HS-5 (cell line): ENCODE measurements at regions not wholly inside any gene's neighbourhood (a gene's known extent, or its start where the extent isn't known, plus 50 kb on each side); places are given as distances from the start of the nearest gene placed in this dataset.

Experiments used
- DNase-seq: peaks from one replicate; pipeline ENCODE4 v3.0.0-alpha.2; 2012; ENCODE audit warnings: low read depth

DNA sequence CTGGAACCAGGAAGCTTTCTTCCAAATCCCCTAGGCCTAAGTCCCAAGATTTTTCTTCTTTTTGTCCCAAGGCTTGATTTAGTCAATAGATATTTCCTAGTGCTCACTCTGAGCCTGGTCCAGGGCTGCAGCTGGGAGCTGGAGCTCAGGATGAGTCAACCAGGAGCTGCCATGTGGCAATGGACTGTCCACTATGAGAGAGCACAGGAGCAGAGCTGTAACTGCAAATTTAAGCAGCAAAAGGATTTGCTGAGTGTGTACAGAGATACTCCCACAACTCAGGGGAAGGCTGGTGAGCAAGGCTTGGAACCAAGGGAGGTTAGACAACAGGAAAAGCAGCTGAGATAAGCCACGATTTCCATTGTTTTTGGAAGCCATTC lies 92.1 kb upstream of the CXCL12 start:
- DNase-seq = no peak

DNA sequence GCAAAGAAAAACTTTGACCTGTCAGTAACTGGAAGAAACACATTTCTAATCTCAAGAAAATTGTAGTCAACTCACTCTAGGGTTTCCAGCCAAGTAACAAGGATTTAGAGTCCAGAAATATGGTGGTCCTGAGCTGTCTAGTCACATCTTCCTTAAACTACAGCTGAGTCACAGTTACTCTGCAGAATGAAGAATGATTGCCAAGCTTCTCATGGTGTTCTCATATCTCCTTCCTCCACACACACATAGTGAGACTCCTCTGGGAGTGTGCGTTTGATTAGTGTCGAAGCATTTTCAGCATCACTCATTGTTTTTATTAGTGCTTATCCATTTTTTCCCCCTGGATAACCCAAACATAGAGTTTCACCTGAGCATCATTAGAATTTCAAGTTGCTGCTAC lies 93.1 kb upstream of the CXCL12 start:
- no peak for DNase-seq

DNA sequence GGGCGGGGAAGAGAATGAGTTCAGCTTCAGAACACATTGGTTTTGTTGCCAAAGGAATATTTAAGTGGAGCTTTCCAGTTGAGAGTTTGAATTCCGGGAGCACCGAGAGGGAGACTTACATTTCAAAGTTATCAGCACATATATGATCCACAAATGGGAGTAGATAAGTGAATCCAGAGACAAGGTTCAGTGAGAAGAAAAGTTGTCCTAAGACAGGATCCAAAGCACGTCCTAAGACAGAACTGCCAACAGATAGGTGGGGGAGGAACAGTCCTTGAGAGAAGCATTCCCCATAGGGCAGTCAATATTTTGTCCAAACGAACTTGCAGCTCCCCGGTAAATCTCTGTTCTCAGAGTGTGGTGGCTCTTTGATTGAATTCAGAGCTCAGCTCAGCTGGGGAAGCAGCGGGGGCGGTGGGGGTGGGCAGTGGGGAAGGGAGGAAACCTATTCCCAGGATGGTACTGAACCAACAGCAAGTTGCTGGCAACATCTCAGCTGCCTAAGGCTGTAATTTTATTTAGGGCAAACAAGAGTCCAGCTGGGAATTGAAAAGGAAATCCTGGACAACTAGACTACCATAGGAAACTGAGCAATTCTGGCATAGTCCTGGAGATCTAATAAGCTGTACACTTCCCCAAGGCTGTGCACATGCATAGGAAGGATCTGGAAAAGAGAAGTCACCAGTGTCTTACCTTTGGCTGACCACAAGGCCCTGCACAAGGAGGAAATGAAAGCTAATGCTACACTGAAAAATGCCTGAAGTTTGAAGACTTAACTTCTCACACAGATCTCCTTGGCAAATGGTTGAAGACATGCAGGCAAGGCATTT lies 94.2 kb upstream of the CXCL12 start:
- DNase-seq = no peak

DNA sequence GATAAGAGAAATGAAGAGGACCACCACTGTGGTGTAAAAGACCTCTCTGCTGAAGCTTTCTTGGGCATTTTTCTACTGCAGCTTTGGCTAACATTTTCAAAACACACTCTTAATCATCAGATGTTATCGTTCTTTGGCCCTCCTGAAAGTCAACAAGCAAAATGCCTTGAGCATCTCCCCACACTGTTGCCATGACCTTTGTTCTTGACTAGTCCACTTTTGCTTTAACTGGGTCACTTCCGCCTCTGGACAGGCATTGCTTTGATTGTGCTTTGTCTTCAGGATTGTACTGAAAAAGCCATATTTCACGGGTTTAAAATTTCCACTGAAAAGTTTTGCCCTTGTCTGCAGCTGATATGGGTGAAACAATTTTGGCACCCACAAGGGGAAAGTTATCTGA lies 107.8 kb upstream of the CXCL12 start:
- no peak for DNase-seq

DNA sequence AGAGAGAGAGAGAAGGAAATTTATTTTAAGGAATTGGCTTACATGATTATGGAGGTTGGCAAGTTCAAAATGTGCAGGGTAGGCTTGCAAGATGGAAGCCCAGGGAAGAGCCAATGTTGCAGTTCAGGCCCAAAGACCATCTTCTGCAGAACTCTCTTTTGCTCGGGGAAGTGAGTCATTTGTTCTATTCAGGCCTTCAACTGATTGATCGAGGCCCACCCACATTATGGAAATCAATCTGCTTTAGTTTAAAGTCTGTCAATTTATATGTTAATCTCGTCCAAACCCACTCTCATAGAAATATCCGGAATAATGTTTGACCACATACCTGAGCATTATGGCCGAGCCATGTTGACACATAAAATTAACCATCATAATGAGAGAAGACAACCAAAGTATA lies 113.3 kb upstream of the CXCL12 start:
- no peak for DNase-seq

DNA sequence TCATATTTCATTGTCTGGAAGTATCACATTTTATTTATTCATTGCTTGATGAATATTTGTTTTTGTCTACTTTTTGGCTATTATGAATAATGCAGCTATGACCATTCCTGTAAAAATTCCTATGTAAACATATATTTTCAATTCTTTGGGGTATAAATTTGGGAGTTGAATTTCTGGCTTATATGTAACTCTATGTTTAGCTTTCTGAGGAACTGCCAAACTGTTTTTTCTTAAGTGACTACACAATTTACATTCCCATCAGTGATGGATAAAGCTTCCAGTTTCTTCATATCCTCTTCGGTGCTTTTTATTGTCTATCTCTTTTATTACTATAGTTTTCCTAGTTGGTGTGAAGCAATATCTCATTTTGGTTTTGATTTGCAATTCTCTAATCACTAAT lies 115.6 kb upstream of the CXCL12 start:
- no peak for DNase-seq

DNA sequence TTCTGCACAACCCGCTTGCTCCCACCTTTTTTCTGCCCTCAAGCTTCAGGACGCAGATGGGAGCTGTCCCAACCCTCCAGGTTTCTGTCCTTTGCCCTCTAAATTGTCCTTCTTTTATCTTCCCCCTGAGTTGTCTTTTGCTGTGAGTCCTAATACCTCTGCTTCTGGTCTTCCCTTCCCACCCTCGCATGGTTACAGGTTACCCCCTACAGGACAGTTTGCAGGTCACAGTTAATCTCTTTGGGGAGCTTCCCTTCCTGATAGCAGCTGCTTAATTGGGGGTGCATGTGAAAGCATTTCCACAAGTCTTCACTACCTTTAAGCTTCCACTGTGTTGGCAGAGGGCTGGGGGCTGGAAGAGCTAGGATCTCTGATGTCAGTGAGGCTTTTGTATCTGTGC lies 121.5 kb upstream of the CXCL12 start:
- DNase-seq = no peak

DNA sequence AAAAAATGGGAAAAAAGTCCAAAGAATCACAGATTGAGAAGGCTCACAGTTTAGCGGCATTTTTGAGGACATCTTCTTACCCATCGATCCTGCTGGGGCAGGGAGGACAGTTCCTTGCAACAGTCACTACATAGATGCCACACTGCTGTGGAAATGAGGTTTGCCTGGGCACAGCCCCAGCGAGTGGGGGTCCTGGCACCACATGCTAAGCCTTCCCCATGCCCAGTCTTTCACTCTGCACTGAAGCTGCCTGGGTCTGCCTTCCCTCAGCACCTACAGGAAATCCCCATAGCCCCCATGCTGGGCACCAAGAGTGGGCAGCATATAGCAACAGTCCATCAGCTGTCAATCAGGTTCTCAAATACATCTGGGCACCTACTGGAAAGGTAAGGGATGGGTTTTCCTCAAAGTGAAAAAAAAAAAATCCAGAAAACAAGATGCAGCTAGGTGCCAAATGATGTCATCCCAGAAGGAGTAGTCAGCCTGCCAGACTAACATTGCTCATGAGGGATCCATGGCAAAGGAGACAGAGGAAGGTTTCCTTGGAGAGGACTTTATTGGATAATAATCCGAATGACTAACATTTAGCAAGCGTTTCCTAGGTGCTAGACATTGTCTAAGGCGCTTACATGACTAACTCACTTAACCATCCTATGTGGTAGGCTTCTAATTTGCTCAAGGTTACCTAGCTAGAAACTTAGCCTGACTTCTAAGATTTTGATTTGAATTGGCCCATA lies 125.7 kb upstream of the CXCL12 start:
- peak; percentile 34 for DNase-seq

DNA sequence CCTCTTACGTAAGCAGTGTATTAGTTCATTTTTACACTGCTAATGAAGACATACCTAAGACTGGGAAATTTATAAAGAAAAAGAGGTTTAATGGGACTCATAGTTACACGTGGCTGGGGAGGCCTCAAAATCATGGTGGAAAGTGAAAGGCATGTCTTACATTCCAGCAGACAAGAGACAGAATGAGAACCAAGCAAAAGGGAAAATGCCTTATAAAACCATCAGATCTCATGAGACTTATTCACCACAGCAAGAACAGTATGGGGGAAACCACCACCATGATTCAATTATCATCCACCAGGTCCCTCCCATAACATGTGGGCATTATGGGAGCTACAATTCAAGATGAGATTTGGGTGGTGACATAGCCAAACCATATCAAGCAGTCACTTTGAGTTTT lies 126.3 kb upstream of the CXCL12 start:
- no peak for DNase-seq

DNA sequence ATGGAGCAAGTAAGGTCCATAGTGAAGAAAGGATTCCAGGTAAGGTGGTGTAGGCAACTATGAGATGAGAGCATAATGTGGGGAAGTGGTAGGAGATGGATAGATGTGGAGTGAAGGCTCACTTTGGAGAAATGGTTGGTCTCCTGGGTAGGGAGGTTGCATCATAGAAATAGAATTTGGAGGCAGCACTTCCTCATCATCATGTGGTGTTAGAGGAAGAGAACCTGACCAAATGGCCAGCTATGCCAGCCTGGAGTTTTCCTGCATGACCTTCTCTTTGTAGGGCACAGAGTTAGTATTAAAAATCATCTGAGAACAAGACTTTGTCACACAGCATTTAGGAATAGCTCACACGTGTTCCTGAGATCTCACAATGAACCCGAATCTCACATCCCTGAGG lies 126.7 kb upstream of the CXCL12 start:
- no peak for DNase-seq

DNA sequence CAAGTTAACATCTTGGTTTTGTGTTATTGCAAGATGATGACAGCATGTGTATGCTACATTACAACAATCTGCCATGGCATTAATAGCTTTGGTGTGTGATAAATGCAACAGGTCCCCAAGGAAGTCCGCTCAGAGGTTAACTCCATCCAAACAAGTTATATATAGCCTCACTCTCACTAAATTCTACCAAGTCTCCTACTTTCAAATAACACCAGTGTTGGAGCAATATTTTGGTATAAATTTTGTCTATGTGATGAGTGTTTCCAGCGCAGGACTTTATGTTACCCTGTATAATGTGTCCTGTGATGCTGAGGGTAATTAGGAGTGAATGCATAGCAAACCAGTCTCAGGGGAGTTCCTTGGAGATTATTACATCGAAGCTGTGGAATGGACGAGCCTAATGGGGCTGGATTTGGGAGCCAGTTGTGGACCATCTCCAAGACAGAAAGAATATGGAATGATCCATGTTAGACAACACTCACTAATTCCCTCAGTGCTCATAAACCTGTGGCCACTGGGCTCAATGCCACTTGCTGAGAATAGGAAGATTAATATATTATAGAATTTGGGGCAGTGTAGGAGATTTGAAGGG lies 127.6 kb upstream of the CXCL12 start:
- no peak for DNase-seq

DNA sequence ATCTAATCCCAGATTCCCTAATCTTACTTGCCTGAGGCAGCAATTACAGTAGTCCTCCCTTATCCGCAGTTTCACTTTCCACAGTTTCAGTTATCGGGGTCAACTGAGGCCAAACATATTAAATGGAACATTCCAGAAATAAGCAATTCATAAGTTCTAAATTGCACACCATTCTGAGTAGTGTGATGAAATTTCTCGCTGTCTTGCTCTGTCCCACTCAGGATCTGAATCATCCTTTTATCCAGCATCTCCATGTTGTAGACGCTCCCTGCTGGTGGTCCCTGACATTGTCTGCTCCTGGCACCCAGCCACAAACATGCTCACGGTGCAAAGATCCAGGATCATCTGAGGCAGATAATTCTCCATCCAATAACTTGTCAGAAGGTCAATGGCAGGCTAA lies 128.7 kb upstream of the CXCL12 start:
- DNase-seq = no peak

DNA sequence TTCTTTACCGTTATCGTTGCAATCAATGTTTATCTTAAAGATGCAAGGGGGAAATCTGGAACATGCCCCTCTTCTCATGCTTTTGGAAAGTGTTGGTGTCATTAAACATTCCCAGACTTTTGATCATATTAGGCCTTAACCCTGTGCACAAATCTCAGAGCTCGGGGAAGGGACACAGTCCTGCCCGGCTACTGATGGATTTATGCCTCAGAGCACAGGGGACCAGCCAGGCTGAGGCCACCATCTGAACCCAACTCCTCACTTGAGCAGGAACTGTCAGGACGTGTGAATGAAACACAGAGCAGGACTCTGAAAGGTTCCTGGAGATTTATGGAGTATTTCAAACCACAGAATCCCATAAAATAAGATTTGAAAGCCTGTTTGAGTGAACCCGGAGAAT lies 132.0 kb upstream of the CXCL12 start:
- no peak for DNase-seq

DNA sequence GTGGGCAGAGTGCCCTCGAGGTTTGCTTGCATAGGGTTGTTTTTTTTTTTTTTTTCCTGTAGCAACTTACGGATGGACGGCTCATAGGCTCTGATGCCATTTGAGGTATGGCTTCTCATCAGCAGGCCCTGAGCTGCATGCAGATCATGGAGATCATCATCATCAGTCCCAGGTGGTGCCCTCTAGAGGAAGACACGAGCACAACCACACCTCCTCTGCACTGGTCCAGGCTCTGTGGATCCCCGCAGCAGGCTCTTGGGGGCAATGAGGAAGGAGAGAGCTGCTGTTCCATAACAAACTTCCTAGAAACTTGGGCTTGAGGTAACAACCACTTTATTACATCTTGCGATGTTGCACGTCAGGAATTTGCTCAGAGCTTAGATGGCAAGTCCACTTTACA lies 132.7 kb upstream of the CXCL12 start:
- no peak for DNase-seq

DNA sequence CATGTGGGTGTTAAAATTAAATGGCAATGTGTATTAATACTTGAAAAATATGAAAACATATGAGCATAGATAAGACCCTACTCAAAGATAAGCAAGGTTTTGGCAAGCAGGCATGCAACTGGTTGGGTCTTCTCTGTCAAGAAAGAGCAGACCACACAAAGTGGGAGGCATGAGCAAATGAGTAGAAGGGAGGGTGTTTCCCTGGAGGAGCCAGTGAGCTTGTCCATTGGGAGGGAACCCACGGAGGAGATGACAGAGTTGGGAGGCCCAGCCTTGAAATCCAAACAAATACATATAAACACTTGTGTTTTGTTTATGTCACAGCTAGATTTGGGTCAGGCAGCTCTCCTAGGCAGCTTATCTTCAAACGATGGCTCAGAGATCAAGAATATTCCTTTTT lies 134.5 kb upstream of the CXCL12 start:
- no peak for DNase-seq

DNA sequence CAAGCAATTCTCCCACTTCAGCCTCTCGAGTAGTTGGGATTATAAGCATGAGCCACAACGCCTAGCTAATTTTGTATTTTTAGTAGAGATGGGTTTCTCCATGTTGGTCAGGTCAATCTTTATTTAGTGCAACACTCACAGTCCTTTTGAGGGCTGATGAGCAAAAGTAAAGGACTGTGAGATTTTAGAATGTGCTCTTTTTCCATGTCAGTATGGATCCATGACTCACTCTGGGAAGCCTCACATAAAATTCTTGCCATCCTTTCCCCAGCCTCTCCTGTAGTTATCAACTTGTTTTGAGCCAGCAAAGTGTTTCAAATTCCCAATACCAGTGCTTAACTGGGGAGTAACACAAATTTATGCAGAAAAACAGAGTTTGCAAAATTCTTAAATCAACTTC lies 135.8 kb upstream of the CXCL12 start:
- no peak for DNase-seq

DNA sequence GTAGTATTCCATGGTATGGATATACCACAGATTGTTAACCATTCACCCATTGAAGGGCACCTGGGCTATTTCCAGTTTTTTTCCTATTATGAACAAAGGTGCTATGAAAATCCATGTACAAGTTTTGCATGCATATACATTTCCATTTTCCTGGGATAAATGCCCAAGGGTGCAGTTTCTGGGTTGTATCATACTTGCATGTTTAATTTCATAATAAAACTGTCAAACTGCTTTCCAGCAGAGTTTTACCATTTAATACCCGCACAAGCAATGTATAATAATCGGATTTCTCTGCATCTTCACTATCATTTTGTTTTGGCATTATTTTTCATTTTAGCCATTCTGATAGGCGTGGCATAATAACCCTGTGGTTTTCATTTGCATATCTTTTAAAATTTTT lies 154.3 kb upstream of the CXCL12 start:
- DNase-seq = no peak

DNA sequence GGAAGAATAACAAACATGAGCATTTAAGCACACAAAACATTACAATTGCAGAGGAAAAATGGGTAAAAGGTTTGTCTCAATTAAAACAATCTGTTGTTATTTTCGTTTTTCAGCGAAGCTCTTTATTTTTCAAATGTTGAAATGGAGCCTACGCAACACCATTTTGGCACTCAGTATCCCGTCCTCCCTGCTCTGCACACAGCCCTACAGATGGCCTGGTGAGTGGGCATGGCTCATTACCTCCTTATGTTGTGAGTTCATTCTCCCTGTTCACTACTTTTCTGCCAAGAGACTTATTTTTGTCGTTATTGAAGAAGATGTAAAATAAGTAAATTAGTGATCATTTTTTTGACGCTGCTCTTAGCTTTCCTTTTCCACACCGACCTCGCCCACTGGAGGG lies 167.8 kb upstream of the CXCL12 start:
- DNase-seq = no peak

DNA sequence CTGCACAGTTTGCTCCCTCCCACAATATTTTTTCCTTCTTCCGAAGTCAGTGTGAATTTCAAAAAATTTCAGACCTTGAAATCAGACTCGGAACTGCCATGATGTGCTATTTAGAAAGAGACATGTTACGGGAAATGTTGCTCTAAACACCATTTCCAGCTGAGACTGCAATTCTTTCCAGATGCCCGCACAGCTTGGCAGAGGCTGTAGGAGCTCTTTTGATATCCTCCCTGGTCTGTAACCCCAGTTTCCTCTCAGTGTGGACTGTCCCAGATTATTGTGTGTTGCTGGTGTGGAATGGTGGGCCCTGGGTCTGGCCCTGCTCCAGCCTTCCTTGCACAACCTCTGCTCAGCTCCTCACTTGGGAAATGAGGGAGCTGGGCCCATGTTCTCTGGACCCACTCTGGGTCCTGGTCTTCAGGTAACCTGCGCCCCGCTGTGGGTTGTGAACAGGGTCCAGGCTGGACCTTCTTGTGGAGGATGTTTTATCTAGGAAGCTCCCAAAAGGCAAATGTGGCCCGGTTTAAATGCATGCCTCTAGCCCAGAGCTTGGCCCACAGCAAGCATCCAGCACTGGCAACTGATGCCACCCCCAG lies 172.8 kb upstream of the CXCL12 start:
- no peak for DNase-seq

DNA sequence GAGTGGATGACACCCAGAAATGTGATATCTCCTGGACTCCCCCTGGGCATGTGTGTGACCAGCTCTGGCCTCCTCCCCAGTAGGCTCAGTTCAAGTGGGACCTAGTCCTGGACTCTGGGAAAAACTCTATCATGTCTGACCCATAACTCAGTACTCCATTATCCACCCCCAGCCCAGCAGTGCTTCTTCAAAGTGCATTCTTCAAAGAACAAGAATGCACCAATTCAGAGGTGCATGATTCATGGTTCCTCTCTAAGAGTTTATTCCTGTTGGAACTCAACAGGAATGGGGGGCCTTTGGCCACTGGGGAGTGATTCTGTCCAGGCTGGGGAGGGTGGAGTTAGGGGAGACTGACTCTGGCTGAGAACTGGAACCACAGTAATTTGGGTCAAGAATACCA lies 173.6 kb upstream of the CXCL12 start:
- no peak for DNase-seq

DNA sequence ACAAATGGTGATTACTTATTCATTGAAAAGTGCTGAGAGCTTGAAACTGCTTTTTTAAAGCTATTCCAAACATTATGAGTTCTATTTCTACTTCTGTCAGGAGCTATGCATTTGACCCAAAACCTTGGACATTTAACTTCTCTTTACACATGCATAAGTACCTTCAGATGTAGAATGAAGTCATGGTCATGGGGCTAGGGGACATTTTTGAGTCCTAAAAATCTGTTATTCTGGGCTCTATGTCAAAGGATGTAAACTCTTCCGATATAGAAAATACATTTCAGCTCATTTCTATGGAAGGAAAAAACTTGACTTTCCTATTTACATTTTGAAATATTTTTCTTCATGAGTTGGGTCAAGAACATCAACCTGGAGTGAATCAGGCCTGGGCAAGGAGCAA lies 179.5 kb upstream of the CXCL12 start:
- DNase-seq = no peak

DNA sequence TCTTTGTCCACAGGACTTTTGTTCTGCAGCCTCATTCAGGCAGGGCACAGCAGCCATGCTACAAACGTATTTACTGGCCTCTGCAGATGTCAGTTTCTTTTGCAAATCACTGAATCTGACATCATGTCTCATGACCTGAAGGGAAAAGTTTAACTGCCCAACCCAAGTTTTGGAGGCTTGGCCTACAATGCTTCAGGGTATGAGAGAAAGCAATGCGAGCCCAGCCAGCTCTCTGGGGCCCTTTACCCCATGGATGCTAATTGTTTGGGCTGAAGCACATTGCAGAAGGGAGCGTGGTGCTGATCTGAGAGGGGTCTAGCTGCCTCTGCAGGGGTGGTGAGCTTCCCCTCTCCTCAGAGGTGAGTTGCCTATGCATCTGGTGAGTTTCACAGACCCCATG lies 179.9 kb upstream of the CXCL12 start:
- DNase-seq = no peak

DNA sequence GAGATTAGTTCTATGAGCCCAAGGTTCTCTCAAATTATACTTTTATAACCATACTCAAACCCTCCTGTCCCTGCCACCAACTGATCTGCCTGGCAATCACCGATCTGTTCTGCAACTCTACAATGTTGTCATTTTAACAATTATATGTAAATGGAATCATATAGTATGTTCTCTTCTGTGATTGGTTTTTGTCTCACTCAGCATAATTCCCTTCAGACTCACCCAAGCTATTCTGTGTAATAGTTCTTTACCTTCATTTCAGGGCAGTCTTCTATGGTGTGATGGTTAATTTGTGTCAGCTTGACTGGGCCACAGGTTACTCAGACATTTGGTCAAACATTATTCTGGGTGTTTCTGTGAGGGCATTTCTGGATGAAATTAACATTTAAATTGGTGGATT lies 181.9 kb upstream of the CXCL12 start:
- DNase-seq = no peak
